ENCODE measurements at regions not wholly inside any gene's neighbourhood (a gene's known extent, or its start where the extent isn't known, plus 50 kb on each side); places are given as distances from the start of the nearest gene placed in this dataset.

DNA sequence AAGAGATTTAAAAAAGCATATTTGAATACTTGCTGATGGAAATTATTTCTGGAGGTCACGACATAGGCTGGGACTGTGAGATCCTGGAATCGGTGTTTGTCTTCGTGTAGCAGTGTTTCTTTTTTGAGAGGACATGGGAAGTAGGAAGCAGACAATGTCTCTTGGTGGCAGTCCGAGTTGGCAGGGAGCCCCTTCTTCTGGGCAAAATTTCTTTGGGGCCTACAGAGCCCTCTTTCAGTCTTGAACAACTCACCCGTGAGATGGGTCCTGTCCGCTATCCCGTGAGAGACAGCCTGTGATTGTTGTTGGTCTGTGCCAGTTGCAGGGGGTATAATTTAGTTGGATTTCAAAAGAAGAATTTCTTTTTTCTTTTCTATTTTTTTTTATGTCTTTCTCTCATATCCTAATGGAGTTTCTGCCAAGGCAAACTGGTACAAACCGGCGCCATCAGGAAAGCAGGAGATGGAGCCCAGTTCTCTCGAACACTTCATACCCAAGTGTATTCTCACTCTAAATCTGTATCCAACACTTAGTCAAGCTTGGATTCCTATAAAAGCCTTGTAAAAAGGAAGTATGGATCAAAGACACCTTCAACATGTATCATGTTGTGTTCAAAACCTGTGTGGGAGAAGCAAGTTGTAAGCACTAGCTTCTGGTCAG lies 785.1 kb downstream of the MAFB start:
- in situ Hi-C loops (cut with MboI; ENCODE audit: low sequenced_read_pairs, unreplicated experiment), result no loop called here
- no peak for TF ChIP-seq CTCF (IDR thresholded peaks at IDR 0.05; ENCODE audit: borderline replicate concordance, control extremely low read depth, extremely low read depth, insufficient read depth, missing control alignments)
- DNase-seq (ENCODE audit: low spot score), result no peak

- DNase-seq (ENCODE audit: low spot score), result no peak
- no peak for TF ChIP-seq CTCF (IDR thresholded peaks at IDR 0.05; ENCODE audit: borderline replicate concordance, control extremely low read depth, extremely low read depth, insufficient read depth, missing control alignments)
- in situ Hi-C loops (cut with MboI; ENCODE audit: low sequenced_read_pairs, unreplicated experiment), result loop anchor here (25.0 kb wide), 1 partner anchor 362 kb away; no protein-coding TSS in a partner anchor
Measured at GRCh38 chr20:39899881-39900280, 789.2 kb downstream of the MAFB start.

DNA sequence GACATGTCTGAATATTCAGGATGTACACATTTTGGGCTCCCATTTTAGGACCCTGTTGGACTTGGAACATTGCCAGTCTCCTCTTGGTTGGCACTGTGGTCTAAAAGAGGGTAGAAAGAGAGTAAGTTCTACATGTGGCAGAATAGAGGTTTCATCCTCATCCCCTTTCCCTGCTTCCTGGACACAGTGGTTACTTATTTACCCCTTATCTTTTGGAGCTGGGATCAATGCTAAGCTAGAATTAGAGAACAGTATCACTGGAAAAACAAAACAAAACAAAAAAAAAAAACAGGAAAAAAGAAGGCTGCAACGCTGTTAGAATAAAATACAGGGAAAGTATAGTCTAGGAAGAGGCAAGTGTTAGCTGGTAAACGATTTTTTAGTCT lies 790.6 kb downstream of the MAFB start:
- in situ Hi-C loops (cut with MboI; ENCODE audit: low sequenced_read_pairs, unreplicated experiment), result loop anchor here (25.0 kb wide), 1 partner anchor 364 kb away; no protein-coding TSS in a partner anchor
- DNase-seq (ENCODE audit: low spot score), result no peak
- no peak for TF ChIP-seq CTCF (IDR thresholded peaks at IDR 0.05; ENCODE audit: borderline replicate concordance, control extremely low read depth, extremely low read depth, insufficient read depth, missing control alignments)

DNA sequence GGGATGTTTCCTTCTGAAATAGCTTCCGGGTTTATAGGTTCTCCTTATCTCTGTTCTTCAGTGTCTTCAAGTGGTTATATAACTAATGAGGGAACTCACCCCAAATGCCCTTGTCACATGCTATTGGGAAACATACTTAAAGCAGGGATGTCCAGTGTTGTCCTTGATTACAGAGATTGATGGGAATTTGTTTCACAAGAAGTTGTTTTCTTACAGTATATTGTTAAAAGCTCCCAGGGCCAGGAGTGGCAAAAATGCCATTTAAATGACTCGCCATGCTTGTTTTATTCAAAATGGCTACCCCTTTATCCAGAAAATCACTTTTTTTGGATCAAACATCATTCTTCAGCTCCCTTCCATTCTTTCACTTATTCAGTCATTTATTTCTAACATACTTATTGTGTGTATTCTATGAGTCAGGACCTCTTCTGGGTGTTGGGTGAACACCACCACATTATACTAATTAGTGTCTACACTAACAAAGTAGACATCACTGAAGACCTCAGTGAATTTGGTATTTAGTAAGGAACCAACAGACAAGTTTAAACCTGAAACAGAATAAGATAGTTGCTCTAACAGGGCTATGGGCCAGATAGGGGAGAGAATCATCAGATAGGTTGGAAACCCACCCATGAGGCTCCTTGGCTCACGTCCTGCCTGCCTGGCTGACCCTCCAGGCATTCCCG lies 791.1 kb downstream of the MAFB start:
- in situ Hi-C loops (cut with MboI; ENCODE audit: low sequenced_read_pairs, unreplicated experiment), result loop anchor here (25.0 kb wide), 1 partner anchor 364 kb away; no protein-coding TSS in a partner anchor
- TF ChIP-seq CTCF (IDR thresholded peaks at IDR 0.05; ENCODE audit: borderline replicate concordance, control extremely low read depth, extremely low read depth, insufficient read depth, missing control alignments), result no peak
- no peak for DNase-seq (ENCODE audit: low spot score)

- no peak for TF ChIP-seq CTCF (IDR thresholded peaks at IDR 0.05; ENCODE audit: borderline replicate concordance, control extremely low read depth, extremely low read depth, insufficient read depth, missing control alignments)
- DNase-seq (ENCODE audit: low spot score), result no peak
- in situ Hi-C loops (cut with MboI; ENCODE audit: low sequenced_read_pairs, unreplicated experiment), result loop anchor here (25.0 kb wide), 1 partner anchor 365 kb away; no protein-coding TSS in a partner anchor
Measured at GRCh38 chr20:39897058-39897457, 792.0 kb downstream of the MAFB start.

DNA sequence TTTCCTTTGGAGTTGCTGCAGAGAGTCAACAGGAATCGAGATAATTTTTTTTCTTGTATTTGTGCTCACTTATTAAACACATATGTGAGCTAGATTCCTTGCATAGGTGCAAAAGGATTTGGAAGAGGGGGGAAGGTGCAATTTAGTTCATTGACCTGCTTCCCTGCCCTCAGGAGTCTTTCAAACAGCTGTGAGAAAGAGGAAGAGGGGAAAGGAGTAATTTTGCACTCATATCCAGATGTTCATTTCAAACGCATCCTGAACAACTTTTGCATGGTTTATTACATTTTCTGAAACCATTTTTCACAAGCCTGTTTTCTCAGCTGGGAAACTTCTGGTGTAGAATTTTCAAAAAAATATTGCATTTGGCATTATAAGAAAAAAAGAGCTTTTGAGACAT lies 795.0 kb downstream of the MAFB start:
- no peak for DNase-seq (ENCODE audit: low spot score)
- in situ Hi-C loops (cut with MboI; ENCODE audit: low sequenced_read_pairs, unreplicated experiment), result loop anchor here (25.0 kb wide), 1 partner anchor 368 kb away; no protein-coding TSS in a partner anchor
- no peak for TF ChIP-seq CTCF (IDR thresholded peaks at IDR 0.05; ENCODE audit: borderline replicate concordance, control extremely low read depth, extremely low read depth, insufficient read depth, missing control alignments)
